HG03066 (cell line): ENCODE measurements at regions not wholly inside any gene's neighbourhood (a gene's known extent, or its start where the extent isn't known, plus 50 kb on each side); places are given as distances from the start of the nearest gene placed in this dataset.
A peak's percentile ranks its signal among the peaks of the same experiment; 100 is the strongest.
"Not testable (repeated sequence)": the region's sequence is repeated elsewhere in the genome, so short reads cannot be mapped to it uniquely, and the experiment has no call there.

Experiments used
- ATAC-seq: cut with Tn5 transposase; IDR thresholded peaks from one replicate; pipeline ENCODE4 v1.9.1; 2021; ENCODE audit warnings: low read depth; ENCODE audit not compliant: unreplicated experiment

- ATAC-seq, result peak; percentile 45
Measured at GRCh38 chr14:105581551-105582341, 55.4 kb downstream of the TMEM121 start.

- no peak for ATAC-seq
Measured at GRCh38 chr14:105582639-105583038, 56.3 kb downstream of the TMEM121 start.

- ATAC-seq, result not testable (repeated sequence)
Measured at GRCh38 chr14:105583914-105584313, 57.5 kb downstream of the TMEM121 start.

GRCh38 chr14:105585290-105585689 lies 58.9 kb downstream of the TMEM121 start:
- ATAC-seq, result not testable (repeated sequence)

- not testable (repeated sequence) for ATAC-seq
Measured at GRCh38 chr14:105585722-105586121, 59.3 kb downstream of the TMEM121 start.

- not testable (repeated sequence) for ATAC-seq
Measured at GRCh38 chr14:105586144-105586872, 59.9 kb downstream of the TMEM121 start.

- ATAC-seq, result not testable (repeated sequence)
Measured at GRCh38 chr14:105587034-105587433, 60.7 kb downstream of the TMEM121 start.

- not testable (repeated sequence) for ATAC-seq
Measured at GRCh38 chr14:105587482-105588235, 61.3 kb downstream of the TMEM121 start.

GRCh38 chr14:105588236-105588860 lies 62.0 kb downstream of the TMEM121 start:
- ATAC-seq, result no peak

- ATAC-seq, result no peak
Measured at GRCh38 chr14:105589161-105589925, 63.0 kb downstream of the TMEM121 start.

- not testable (repeated sequence) for ATAC-seq
Measured at GRCh38 chr14:105589926-105590185, 63.5 kb downstream of the TMEM121 start.

GRCh38 chr14:105591052-105591451 lies 64.7 kb downstream of the TMEM121 start:
- no peak for ATAC-seq

GRCh38 chr14:105591792-105592341 lies 65.5 kb downstream of the TMEM121 start:
- ATAC-seq, result not testable (repeated sequence)

- not testable (repeated sequence) for ATAC-seq
Measured at GRCh38 chr14:105592646-105593045, 66.3 kb downstream of the TMEM121 start.

GRCh38 chr14:105595346-105595745 lies 69.0 kb downstream of the TMEM121 start:
- ATAC-seq, result not testable (repeated sequence)

- ATAC-seq, result not testable (repeated sequence)
Measured at GRCh38 chr14:105596374-105596773, 70.0 kb downstream of the TMEM121 start.

- ATAC-seq, result not testable (repeated sequence)
Measured at GRCh38 chr14:105598040-105598763, 71.8 kb downstream of the TMEM121 start.

- ATAC-seq, result not testable (repeated sequence)
Measured at GRCh38 chr14:105598925-105599586, 72.7 kb downstream of the TMEM121 start.
